ENCODE measurements at regions not wholly inside any gene's neighbourhood (a gene's known extent, or its start where the extent isn't known, plus 50 kb on each side); places are given as distances from the start of the nearest gene placed in this dataset.
A peak's percentile ranks its signal among the peaks of the same experiment; 100 is the strongest.
"Not testable (repeated sequence)": the region's sequence is repeated elsewhere in the genome, so short reads cannot be mapped to it uniquely, and the experiment has no call there.

DNA sequence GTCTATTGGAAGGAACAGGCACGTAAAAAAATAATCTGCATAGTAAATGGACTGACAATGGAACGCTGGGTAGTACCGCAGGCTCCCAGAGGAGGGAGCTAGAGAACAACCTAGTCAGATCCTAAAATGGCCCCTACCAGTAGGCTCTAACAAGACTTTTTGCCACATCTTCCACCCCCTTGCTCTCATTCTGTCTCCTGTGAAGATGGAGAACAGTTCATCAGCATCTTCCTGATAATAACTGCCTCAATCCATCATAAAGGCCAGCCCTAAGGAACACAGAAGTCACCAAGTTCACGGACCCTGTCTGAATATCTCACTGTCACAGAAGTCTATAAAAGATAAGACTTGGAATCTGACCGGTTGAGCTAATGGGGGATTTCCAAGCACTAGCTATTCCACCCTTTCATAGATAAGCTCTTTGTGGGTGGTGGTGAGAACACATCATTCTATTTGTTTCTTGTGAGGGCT is 133.4 kb downstream of the SLC1A3 start:
- DNase-seq (ENCODE audit: low read depth), result peak; percentile 55

DNA sequence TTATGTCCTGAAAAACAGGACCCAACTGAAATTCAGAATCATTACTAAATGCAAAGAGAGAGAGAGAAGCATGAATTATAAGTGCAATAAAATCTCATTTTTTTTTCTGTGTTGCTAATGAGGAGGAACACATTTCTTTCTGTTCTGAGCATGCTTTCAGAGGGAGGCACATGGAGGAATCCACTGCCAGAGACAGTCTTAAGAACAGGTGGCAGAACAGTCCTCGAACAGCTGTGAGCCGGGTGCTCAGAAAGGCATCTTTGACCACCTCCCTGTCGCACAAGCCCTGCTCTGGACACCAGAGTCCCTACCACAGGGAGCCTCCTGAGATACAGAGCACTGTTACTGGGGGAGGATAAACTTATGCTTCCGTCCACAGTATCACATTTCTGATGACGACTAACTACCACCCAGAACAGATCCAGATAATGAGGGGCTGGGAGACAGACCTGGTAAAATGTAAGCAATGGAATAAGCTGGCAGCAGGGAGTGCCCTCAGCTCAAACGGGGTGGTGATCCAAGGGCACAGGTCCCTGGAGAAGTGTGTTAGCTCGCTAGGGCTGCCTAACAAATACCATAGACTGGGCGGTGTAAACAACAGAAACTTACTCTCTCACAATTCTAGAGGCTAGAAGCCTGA is 134.0 kb downstream of the SLC1A3 start:
- no peak for DNase-seq (ENCODE audit: low read depth)

- no peak for DNase-seq (ENCODE audit: low read depth)
Observed at GRCh38 chr5:36741128-36741527, 134.7 kb downstream of the SLC1A3 start.

GRCh38 chr5:36743891-36744772 is 132.4 kb upstream of the NIPBL start:
- no peak for DNase-seq (ENCODE audit: low read depth)

DNA sequence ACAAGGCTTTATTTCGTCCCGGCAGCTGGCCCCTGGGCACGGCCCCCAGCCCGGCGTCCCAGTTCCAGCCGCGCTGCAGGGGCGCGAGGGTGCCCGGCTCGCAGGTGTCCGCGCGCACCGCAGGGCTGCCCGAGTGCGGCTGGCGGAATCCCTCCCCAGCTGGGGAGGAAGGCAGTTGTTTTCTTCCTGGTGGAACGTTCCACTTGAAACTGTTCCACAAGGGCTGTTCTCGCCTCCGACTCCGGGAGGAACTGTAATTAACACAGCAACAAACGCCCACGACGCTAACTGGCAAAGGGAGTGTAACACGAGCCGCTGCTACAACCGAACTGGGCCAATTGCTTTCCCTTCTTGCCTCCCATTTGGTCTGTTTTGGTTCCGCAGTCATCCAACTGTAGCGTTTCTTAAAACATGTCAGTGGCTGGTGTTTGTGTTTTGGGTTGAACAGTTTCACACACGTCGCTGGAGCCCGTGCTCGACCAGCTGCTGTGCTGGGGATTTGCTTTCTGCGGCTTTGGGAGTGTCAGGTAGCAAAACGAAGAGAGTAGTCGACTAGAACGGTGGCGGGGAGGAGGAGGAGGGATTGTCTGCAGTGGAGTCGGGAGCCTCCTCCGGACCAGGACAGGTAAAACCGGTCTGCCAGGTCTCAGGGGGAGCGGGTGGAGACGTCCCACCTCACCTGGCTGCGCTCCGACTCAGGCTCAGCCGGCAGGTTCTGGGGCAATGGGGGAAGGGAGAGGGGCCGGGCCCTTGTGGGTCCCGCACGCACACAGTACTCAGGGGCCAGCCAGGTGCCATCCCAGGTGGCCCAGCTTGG is 131.6 kb upstream of the NIPBL start:
- no peak for DNase-seq (ENCODE audit: low read depth)

DNA sequence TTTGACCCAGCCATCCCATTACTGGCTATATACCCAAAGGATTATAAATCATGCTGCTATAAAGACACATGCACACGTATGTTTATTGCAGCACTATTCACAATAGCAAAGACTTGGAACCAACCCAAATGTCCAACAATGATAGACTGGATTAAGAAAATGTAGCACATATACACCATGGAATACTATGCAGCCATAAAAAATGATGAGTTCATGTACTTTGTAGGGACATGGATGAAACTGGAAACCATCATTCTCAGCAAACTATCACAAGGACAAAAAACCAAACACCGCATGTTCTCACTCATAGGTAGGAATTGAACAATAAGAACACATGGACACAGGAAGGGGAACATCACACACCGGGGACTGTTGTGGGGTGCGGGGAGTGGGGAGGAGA is 128.8 kb upstream of the NIPBL start:
- not testable (repeated sequence) for DNase-seq (ENCODE audit: low read depth)

DNA sequence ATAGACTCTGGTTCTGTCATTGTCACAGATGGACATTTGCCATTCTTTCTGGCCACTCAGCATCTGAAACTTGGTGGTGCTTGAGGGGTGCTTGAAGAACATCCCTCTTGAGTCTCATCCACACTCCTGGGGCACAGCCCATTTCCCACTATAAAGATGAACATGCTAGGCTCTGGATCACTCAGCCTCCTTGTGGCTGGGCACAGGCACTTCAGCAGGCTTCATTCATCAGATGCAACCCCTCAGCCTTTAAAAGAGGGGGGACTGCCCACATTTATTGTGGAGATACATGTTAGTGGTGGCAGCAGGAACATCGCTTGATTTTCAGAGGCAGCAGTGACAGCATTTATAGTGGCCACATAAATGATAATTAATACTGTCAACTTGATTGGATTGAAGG is 124.7 kb upstream of the NIPBL start:
- DNase-seq (ENCODE audit: low read depth), result no peak

DNA sequence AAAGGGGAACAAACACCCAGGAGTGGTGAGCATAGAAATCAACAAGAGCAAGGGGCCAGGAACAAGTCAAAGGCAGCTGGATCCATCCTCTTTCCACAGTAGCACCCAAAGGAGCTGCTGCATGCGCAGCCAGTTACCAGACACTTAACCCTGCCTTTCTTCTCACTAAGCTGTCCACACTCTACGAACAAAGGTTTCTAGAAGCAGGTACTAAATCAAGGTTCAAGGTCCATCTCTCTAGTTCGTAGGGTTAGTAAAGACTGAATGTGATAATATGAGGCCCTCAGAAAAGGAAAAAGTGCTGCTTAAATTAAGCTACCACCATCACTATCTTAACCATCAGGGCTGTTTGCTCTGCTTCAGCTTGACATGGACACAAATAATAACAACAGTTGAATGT is 121.2 kb upstream of the NIPBL start:
- no peak for DNase-seq (ENCODE audit: low read depth)

DNA sequence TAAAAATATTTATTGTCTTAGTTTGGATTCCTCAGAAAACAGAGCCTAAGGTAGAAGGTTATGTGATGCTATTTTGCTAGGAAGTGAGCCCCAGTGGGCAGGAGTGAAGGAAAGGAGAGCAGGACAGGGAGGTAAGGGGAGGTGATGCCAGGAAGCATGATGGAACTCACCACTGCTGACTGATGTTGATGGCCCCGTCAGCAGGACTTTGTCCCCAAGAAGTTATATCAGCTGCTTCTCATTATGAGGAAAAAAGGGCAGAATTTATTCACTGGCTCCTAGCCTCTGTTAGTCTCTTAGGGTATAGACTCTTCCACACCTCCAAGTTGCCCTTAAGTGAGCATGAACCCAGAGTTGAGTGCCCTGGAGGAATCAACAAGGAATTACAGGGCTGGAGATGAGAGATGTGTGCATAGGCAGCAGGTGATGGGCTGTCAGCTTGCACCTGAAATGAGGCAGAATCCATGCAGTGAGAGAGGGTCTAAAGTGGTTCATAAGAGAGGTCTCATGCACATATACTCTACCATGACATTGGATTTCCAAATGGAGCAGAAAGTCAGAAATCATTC is 120.6 kb upstream of the NIPBL start:
- no peak for DNase-seq (ENCODE audit: low read depth)

GRCh38 chr5:36756848-36757247 is 119.7 kb upstream of the NIPBL start:
- DNase-seq (ENCODE audit: low read depth), result no peak

DNA sequence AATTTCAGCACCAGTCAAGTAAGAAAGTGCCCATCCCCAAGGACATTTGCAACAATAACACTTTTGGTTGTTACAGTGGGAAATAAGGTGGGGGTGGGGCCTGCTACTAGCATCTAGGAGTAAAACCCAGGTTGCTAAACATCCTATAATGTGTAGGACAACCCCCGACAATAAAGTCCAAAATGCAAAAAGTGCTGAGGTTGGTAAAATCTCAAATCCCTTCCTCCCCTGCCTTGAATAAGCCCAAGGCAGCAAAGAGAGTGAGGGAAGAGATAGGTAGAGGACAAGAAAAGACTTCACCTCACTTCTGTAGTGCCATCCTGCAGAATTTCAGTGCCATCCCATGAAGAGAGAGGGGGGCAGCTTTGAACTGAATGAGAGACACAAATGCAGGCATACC is 117.5 kb upstream of the NIPBL start:
- no peak for DNase-seq (ENCODE audit: low read depth)

GRCh38 chr5:36763454-36763853 is 113.1 kb upstream of the NIPBL start:
- no peak for DNase-seq (ENCODE audit: low read depth)

GRCh38 chr5:36765876-36766275 is 110.7 kb upstream of the NIPBL start:
- DNase-seq (ENCODE audit: low read depth), result no peak

DNA sequence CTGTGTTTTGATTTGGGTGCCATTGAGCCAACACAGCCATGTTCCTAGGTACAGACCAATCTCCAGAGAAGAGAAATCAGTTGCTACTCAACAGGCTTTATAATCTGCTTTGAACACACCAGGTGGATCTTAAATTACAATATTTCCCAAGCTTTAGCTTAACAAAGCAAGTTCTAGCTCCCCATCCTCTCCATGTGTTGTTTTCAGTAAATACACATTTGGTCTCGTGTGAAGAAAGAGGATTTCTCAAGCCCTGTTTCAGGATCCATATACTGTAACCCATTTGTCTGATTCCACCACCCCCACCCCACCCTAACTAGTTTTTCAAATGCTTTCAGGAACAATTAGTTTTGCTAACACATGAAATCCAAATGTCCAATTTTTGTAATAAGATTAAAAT is 109.6 kb upstream of the NIPBL start:
- DNase-seq (ENCODE audit: low read depth), result no peak

DNA sequence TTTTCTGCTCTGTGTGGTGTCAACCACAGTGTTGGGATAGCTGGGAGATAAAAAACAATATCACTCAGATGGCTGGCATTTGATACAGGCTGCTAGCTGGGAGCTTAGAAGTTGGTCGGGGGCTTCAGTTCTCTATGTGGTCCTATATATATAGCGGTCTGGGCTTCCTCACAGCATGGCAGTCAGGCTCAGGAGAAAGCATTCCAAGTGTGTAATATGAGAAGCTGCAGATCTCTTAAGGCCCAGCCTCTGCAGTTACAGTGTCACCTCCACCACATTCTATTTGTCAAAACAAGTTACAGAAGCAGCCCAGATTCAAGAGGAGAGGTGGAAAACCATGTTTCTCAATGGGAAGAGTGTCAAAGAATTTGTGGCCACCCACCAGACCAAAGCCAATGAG is 108.1 kb upstream of the NIPBL start:
- DNase-seq (ENCODE audit: low read depth), result no peak

DNA sequence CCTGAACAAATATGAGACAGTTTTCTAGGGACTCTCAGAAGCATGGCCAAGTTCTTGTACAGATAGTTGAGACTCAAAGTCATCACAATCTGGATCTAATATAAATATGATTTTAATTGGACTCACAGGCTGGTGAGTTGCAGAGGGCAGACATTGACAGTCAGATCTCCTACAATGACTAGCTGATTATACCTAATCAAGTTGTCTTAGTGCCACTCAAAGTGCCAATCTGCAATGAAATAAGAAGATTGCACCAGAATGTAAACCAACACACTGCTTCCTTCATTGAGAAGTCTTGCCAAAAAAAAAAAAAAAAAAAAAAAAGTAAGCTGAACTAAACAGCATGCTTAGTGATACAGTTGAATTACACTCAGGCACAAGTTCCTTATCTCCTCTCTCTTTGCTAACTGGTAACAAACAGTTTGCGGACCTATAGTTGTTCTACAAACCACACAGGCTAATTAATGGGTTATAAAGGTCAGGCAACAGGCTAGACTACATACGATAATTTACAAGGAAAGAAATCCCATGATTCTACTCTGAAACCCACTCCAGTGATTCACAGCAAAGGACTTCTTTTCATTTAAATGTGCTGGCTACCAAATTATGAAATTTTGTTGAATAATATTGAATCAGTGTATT is 107.3 kb upstream of the NIPBL start:
- no peak for DNase-seq (ENCODE audit: low read depth)

GRCh38 chr5:36770125-36770524 is 106.4 kb upstream of the NIPBL start:
- no peak for DNase-seq (ENCODE audit: low read depth)

- DNase-seq (ENCODE audit: low read depth), result no peak
Observed at GRCh38 chr5:36772276-36773140, 104.1 kb upstream of the NIPBL start.

DNA sequence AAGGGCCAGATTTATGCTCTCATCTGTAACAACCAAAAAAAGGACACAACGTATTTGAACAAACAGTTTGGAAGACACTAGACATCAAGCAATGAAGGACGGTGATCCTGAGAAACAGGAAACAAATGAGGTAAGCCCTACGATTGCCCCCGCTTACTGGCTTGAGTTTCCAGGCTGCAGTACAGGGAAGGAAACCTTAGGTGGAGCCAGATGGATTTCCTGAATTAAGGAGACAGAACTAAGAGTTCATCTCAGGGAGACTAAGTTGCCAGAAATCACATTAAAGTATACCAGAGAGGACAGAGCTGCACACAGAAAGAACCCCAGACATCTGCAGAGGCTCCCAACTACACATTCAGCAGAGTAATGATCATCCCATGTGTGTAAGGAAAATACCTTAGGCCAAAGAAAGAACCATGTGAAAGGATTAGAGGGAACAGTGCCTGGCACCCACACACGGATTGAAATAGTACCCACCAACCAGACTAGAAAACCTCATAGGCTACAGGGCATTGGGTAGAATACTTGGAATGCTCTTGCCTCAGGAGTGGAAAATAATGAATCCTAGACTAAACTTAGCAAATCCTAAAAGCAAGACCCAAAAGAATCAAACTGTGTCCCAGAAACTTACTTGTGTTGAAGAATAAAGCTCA is 99.3 kb upstream of the NIPBL start:
- DNase-seq (ENCODE audit: low read depth), result no peak

DNA sequence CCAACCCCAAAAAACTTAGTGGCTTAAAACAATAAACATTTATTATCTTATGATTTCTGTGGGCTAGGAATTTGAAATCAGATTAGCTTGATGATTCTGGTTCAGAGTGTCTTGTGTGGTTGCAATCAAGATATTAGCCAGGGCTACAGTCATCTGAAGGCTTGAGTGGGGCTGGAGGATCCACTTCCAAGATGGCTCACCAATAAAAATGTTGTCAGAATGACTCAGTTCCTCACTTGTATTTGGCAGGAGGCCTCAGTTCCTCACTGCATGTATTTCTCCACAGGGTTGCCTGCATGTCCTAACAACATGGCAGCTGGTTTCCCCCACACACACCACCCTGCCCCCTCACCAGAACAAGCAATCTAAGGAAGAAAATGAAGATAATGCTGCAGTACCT is 98.2 kb upstream of the NIPBL start:
- DNase-seq (ENCODE audit: low read depth), result no peak

Data from T follicular helper cell (primary cell).